Adrenal gland (tissue), 5 donors: ENCODE measurements at regions not wholly inside any gene's neighbourhood (a gene's known extent, or its start where the extent isn't known, plus 50 kb on each side); places are given as distances from the start of the nearest gene placed in this dataset.

Experiments
- POLR2A ChIP-seq, 2 donors: fragments of 450-650 bp; IDR thresholded peaks; one replicate each; pipeline ENCODE4 v1.6.1; 2017; ENCODE audit warnings: antibody characterized with exemption in 2 of 2, mild to moderate bottlenecking in 2 of 2, moderate library complexity in 1 of 2
- TF ChIP-seq, protein P1 (sequence below), 6 experiments: fragments of 450-650 bp in 4 of 6; fragments of 200-600 bp in 2 of 6; sonication (generic) in 1 of 6; IDR thresholded peaks; 1 replicate in 5 of 6; 2 replicates in 1 of 6; pipeline versions ENCODE4 v1.5.1 to v1.8.0; 2016 to 2021; ENCODE audit warnings: antibody characterized with exemption in 6 of 6, mild to moderate bottlenecking in 2 of 6, moderate library complexity in 1 of 6
- donor health status: DM: no; HTN: no; CAD: no.

DNA sequence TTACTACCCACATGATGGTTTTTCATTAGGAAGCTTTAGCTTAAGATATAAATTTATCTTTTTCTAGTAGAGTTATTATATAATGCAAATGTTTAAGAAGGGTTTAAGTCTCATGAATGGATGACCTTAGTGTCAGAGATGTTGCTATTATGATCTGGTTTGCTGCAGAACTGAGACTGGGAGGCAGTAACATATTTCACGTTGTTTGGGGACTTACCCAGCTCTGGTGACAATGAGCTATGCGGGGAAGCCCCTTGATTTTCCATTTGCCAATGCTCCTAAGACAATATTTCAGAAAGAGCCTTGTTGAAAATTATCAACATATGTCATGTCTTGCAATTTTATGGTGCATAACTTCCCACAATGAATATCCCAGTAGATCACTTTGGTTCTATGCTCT, 754.6 kb downstream of the REEP3 start:
- TF ChIP-seq, protein P1, sequence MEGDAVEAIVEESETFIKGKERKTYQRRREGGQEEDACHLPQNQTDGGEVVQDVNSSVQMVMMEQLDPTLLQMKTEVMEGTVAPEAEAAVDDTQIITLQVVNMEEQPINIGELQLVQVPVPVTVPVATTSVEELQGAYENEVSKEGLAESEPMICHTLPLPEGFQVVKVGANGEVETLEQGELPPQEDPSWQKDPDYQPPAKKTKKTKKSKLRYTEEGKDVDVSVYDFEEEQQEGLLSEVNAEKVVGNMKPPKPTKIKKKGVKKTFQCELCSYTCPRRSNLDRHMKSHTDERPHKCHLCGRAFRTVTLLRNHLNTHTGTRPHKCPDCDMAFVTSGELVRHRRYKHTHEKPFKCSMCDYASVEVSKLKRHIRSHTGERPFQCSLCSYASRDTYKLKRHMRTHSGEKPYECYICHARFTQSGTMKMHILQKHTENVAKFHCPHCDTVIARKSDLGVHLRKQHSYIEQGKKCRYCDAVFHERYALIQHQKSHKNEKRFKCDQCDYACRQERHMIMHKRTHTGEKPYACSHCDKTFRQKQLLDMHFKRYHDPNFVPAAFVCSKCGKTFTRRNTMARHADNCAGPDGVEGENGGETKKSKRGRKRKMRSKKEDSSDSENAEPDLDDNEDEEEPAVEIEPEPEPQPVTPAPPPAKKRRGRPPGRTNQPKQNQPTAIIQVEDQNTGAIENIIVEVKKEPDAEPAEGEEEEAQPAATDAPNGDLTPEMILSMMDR (IDR thresholded peaks at IDR 0.05), result no peak
- no peak for TF ChIP-seq POLR2A (IDR thresholded peaks at IDR 0.05)
